Chondrocyte (in vitro differentiated cells): ENCODE measurements at regions not wholly inside any gene's neighbourhood (a gene's known extent, or its start where the extent isn't known, plus 50 kb on each side); places are given as distances from the start of the nearest gene placed in this dataset.

Source experiments
- DNase-seq: peaks from one replicate; pipeline ENCODE4 v3.0.0; 2021; ENCODE audit warnings: mixed read lengths, low spot score
- H3K27ac Mint-ChIP-seq: one replicate; pipeline ENCODE4 v1.8.0; 2021; ENCODE audit warnings: mild to moderate bottlenecking, moderate library complexity, mixed read lengths; ENCODE audit not compliant: unreplicated experiment
- H3K27me3 Mint-ChIP-seq: 2 replicates; pipeline ENCODE4 v1.8.0; 2021; ENCODE audit warnings: low read depth, mixed read lengths
- H3K36me3 Mint-ChIP-seq: 2 replicates; pipeline ENCODE4 v1.8.0; 2021; ENCODE audit warnings: low read depth, mixed read lengths
- H3K4me1 Mint-ChIP-seq: 2 replicates; pipeline ENCODE4 v1.8.0; 2021; ENCODE audit warnings: low read depth, mild to moderate bottlenecking, mixed read lengths
- H3K4me3 Mint-ChIP-seq: one replicate; pipeline ENCODE4 v1.8.0; 2021; ENCODE audit warnings: mild to moderate bottlenecking, moderate library complexity, mixed read lengths; ENCODE audit not compliant: unreplicated experiment
- H3K9me3 Mint-ChIP-seq: 2 replicates; pipeline ENCODE4 v1.8.0; 2021; ENCODE audit warnings: low read depth, mixed read lengths
- CTCF ChIP-seq: fragments of 200-600 bp; sonication (generic); IDR thresholded peaks from 2 replicates; pipeline ENCODE4 v1.5.0; 2021; ENCODE audit warnings: antibody characterized with exemption, mild to moderate bottlenecking, moderate library complexity

GRCh38 chr6:90790696-90791095 lies 203.8 kb upstream of the MAP3K7 start:
- DNase-seq: no peak
- peaks cover 2% of the 10 kb centered on the region for H3K27me3 Mint-ChIP-seq
- no peak for TF ChIP-seq CTCF
- H3K4me1 Mint-ChIP-seq: no peaks in the 10 kb centered on the region
- H3K9me3 Mint-ChIP-seq: no peaks in the 10 kb centered on the region
- no peaks in the 10 kb centered on the region for H3K36me3 Mint-ChIP-seq
- no peak overlapping the region for H3K4me3 Mint-ChIP-seq
- H3K27ac Mint-ChIP-seq: no peak overlapping the region

- TF ChIP-seq CTCF: no peak
- Mint-ChIP-seq H3K9me3 (no peaks in the 10 kb centered on the region), H3K27ac (no peak overlapping the region), H3K36me3 (no peaks in the 10 kb centered on the region), H3K4me1 (no peaks in the 10 kb centered on the region), H3K4me3 (no peak overlapping the region), H3K27me3 (peaks cover 2% of the 10 kb centered on the region)
- DNase-seq: no peak
These were observed 203.2 kb upstream of the MAP3K7 start for GRCh38 chr6:90790058-90790457.

GRCh38 chr6:90788781-90789180 lies 201.9 kb upstream of the MAP3K7 start:
- Mint-ChIP-seq H3K9me3 (no peaks in the 10 kb centered on the region), H3K4me1 (peaks cover 3% of the 10 kb centered on the region), H3K36me3 (no peaks in the 10 kb centered on the region), H3K4me3 (no peak overlapping the region), H3K27ac (no peak overlapping the region), H3K27me3 (peaks cover 2% of the 10 kb centered on the region)
- DNase-seq: no peak
- no peak for TF ChIP-seq CTCF

- Mint-ChIP-seq H3K9me3 (no peaks in the 10 kb centered on the region), H3K4me3 (no peak overlapping the region), H3K27ac (no peak overlapping the region), H3K36me3 (no peaks in the 10 kb centered on the region), H3K27me3 (peaks cover 4% of the 10 kb centered on the region), H3K4me1 (peaks cover 6% of the 10 kb centered on the region)
- no peak for DNase-seq
- no peak for TF ChIP-seq CTCF
These were observed 200.6 kb upstream of the MAP3K7 start for GRCh38 chr6:90787446-90787845.

- Mint-ChIP-seq H3K9me3 (no peaks in the 10 kb centered on the region), H3K27ac (no peak overlapping the region), H3K4me3 (no peak overlapping the region), H3K36me3 (no peaks in the 10 kb centered on the region), H3K4me1 (peaks cover 6% of the 10 kb centered on the region), H3K27me3 (peaks cover 17% of the 10 kb centered on the region)
- TF ChIP-seq CTCF: no peak
- no peak for DNase-seq
These were observed 193.9 kb upstream of the MAP3K7 start for GRCh38 chr6:90780778-90781177.
